WERI-Rb-1 (cell line): ENCODE measurements at regions not wholly inside any gene's neighbourhood (a gene's known extent, or its start where the extent isn't known, plus 50 kb on each side); places are given as distances from the start of the nearest gene placed in this dataset.

Experiments
- DNase-seq: peaks from one replicate; pipeline ENCODE4 v3.0.0-alpha.2; 2020
- H3K27ac ChIP-seq: fragments of 250-450 bp; sonication (Bioruptor Pico); 2 replicates; pipeline ENCODE4 v1.5.1; 2020; ENCODE audit warnings: mild to moderate bottlenecking, moderate library complexity
- H3K27me3 ChIP-seq: fragments of 250-450 bp; sonication (Bioruptor Pico); 2 replicates; pipeline ENCODE4 v1.5.1; 2021; ENCODE audit warnings: mild to moderate bottlenecking, low read depth, moderate library complexity; ENCODE audit not compliant: insufficient read depth, severe bottlenecking
- H3K36me3 ChIP-seq: fragments of 250-450 bp; sonication (Bioruptor Pico); 2 replicates; pipeline ENCODE4 v1.5.1; 2020; ENCODE audit warnings: mild to moderate bottlenecking, moderate library complexity
- H3K4me3 ChIP-seq: 2 replicates; pipeline ENCODE4 v1.5.1; 2011; ENCODE audit warnings: low read depth, mild to moderate bottlenecking, control low read depth, low read length
- H3K9me3 ChIP-seq: fragments of 250-450 bp; sonication (Bioruptor Pico); 2 replicates; pipeline ENCODE4 v1.5.1; 2021; ENCODE audit warnings: mild to moderate bottlenecking, moderate library complexity; ENCODE audit not compliant: severe bottlenecking
- CTCF ChIP-seq: IDR thresholded peaks from 2 replicates; pipeline ENCODE4 v1.5.1; 2011; ENCODE audit warnings: low read depth, mild to moderate bottlenecking, control low read depth, inconsistent platforms, low read length

GRCh38 chr6:139919107-139920026, 544.9 kb upstream of the CITED2 start:
- no peak for TF ChIP-seq CTCF
- H3K9me3 ChIP-seq, result no peaks in the 10 kb centered on the region
- no peaks in the 10 kb centered on the region for H3K27me3 ChIP-seq
- no peak overlapping the region for H3K4me3 ChIP-seq
- H3K36me3 ChIP-seq, result no peaks in the 10 kb centered on the region
- H3K27ac ChIP-seq, result no peak overlapping the region
- DNase-seq, result no peak

- no peak for DNase-seq
These were observed 543.6 kb upstream of the CITED2 start for GRCh38 chr6:139917951-139918630.

GRCh38 chr6:139914910-139915309, 540.5 kb upstream of the CITED2 start:
- Histone ChIP-seq H3K9me3 (no peaks in the 10 kb centered on the region), H3K4me3 (no peak overlapping the region), H3K27me3 (no peaks in the 10 kb centered on the region), H3K36me3 (no peaks in the 10 kb centered on the region), H3K27ac (no peak overlapping the region)
- no peak for DNase-seq
- no peak for TF ChIP-seq CTCF

More at GRCh38 chr6:139917951-139918630, 543.6 kb upstream of the CITED2 start:
- no peak overlapping the region for H3K27ac ChIP-seq
- no peaks in the 10 kb centered on the region for H3K27me3 ChIP-seq
- no peak overlapping the region for H3K4me3 ChIP-seq
- no peaks in the 10 kb centered on the region for H3K36me3 ChIP-seq
- no peak for TF ChIP-seq CTCF
- H3K9me3 ChIP-seq, result no peaks in the 10 kb centered on the region

GRCh38 chr6:139912735-139913400, 538.4 kb upstream of the CITED2 start:
- Histone ChIP-seq H3K27me3 (no peaks in the 10 kb centered on the region), H3K4me3 (no peak overlapping the region), H3K27ac (no peak overlapping the region), H3K9me3 (no peaks in the 10 kb centered on the region), H3K36me3 (no peaks in the 10 kb centered on the region)
- DNase-seq, result no peak
- no peak for TF ChIP-seq CTCF

- Histone ChIP-seq H3K4me3 (no peak overlapping the region), H3K9me3 (no peaks in the 10 kb centered on the region), H3K27ac (no peak overlapping the region), H3K36me3 (no peaks in the 10 kb centered on the region), H3K27me3 (no peaks in the 10 kb centered on the region)
- DNase-seq, result no peak
- no peak for TF ChIP-seq CTCF
These were observed 535.5 kb upstream of the CITED2 start for GRCh38 chr6:139909992-139910391.
